ENCODE measurements at regions not wholly inside any gene's neighbourhood (a gene's known extent, or its start where the extent isn't known, plus 50 kb on each side); places are given as distances from the start of the nearest gene placed in this dataset.

- no peak for DNase-seq (ENCODE audit: low read depth)
Observed at GRCh38 chr10:52645187-52645758, 127.3 kb downstream of the MBL2 start.

GRCh38 chr10:52649511-52649910 is 123.1 kb downstream of the MBL2 start:
- no peak for DNase-seq (ENCODE audit: low read depth)

DNA sequence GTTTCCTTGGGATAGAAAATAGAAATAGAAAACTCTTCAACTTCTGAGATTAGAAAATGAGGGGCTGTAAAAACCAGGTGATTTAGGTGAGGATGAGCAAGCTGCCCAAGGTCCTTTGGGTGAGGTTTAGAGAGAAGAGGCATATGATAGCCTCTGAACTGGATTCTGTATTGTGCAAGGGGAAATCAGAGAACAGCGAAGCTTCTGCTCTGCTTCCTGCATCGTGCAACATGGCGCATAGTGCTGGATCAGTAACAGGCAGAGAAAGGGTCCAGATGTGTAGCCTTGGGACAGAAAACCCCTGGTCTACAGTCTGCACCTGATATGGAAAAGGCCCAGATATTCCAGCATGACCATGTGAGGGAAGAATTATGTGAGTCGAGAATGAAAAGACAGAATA is 121.7 kb downstream of the MBL2 start:
- DNase-seq (ENCODE audit: low read depth) = no peak

DNA sequence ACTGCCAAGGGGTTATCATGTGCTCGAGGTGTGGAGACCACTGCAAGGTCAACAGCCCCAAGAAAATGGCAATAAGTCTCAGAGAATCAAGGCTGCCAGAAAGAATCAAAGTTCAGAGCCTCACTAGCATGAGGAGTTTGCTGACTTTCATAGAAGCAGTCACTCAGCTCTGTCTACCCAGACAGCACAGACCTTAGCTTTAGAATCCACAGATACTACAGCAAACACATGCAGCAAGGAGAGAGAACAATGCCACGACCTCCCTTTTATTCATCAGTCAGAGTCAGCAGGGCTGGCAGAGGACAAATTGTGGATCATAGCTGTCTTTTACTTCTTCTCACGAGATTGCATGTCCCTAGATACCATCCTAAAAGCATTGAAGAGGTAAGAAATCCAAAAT is 121.3 kb downstream of the MBL2 start:
- DNase-seq (ENCODE audit: low read depth) = no peak

- no peak for DNase-seq (ENCODE audit: low read depth)
Observed at GRCh38 chr10:52652431-52653262, 119.9 kb downstream of the MBL2 start.

GRCh38 chr10:52653263-52653909 is 119.2 kb downstream of the MBL2 start:
- DNase-seq (ENCODE audit: low read depth) = no peak

DNA sequence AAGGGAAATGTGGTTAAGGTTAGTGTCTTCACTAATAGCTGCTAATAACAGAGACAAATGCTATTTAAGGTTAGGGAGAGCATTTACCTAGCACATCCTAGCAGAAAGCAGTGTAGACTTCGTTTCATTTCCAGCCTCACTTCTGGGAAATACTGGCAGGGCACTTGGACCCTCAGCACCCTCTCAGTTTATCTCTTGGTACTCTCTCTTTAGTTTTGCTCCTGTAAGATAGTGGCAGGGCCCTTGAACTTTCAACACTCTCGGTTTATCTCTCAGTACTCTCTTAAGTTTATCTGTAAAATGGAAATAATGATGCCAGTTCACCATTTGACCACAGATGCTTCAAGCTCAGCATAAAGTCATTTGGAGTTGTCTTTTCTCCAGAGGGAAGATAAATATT is 118.4 kb downstream of the MBL2 start:
- no peak for DNase-seq (ENCODE audit: low read depth)

DNA sequence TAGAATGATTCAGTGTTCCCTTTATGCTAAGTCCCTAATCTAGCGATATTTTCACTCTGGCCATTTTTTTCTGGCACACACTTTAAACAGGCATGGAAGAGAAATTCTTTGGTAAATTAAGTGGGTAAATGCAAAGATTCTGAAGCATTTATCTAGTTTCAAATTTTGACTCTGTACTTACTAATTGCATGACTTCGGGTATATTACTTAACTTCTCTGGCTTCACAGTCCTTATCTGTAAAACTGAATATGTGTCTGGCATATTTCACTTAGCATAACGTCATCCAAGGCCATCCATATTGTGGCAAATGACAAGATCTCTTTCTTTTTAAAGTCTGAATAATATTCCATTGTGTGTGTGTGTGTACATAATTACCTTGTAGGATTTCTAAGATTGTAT is 114.5 kb downstream of the MBL2 start:
- no peak for DNase-seq (ENCODE audit: low read depth)

- DNase-seq (ENCODE audit: low read depth) = no peak
Observed at GRCh38 chr10:52659085-52659484, 113.5 kb downstream of the MBL2 start.

DNA sequence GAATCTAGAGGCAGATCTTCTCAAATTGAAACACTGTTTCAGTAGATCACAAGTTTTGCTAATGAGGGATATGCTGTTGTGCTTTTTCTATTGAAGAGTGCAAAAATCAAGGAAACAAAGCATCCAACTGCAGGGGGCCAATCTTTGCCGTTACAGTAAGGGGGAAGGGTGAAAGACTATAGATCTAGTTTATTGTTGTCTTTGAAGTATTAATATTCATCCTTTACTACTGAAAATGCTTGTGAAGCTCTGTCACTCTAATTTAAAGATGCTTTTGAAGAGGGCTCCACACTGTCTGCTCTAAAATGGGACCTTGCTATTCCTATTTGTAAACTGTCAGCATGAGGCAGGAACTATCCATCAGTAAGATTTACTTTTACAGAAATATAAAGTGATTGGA is 110.3 kb downstream of the MBL2 start:
- no peak for DNase-seq (ENCODE audit: low read depth)

- DNase-seq (ENCODE audit: low read depth) = no peak
Observed at GRCh38 chr10:52663161-52663560, 109.4 kb downstream of the MBL2 start.

- no peak for DNase-seq (ENCODE audit: low read depth)
Observed at GRCh38 chr10:52664629-52665028, 108.0 kb downstream of the MBL2 start.

DNA sequence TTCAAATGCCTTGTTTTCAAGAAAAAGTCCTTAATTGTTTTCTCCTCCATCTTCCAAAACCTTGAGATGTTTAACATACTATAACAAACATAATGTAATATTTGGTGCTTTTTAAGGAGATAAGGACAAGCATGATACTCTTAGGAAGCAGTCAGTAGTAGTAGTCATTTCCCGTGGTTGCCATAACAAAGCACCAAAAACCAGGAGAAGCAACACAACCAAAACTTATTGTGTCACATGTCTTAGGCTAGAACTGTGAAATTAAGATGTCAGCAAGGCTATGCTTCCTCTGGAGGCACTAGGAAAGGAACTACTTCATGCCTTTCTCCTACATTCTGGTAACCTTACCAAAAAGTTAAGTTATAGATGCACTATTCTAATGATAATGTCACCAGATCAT is 106.8 kb downstream of the MBL2 start:
- DNase-seq (ENCODE audit: low read depth) = no peak

- DNase-seq (ENCODE audit: low read depth) = no peak
Observed at GRCh38 chr10:52666931-52667330, 105.7 kb downstream of the MBL2 start.

DNA sequence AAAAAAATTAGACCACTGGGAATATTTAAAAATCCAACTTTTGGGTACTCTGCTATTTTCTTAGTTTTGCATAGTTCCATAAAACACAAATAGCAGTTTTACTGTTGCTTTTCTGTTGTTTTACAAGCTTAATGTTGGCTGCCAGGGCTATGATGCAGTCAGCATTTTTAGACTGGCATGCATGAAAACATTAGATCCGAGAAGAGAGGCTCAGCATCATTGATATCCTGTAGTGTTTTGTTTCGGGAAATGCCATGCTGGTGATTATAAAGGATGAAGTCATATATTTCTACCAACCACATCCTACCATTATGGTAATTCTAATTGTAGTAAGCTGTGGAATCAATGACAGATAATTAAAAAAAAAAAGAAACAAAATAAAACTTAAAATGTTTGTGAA is 104.6 kb downstream of the MBL2 start:
- DNase-seq (ENCODE audit: low read depth) = no peak

DNA sequence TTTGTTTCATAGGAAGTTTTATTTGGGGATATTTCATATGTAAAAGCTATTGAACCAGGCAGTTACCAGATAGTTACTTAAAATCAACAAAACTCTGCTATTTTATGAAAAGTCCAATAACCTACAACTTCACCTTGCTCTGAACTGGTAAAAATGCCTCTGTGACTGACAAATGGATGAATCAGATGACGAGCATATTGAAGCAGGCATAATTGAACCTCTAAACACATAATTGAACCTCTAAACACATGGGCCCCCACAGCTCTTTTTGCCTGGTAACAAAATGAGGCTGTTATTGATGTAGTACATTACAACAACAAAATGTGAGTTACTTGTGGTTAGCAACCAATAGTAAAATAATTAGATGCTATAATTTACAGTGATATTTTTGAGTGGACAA is 99.7 kb downstream of the MBL2 start:
- DNase-seq (ENCODE audit: low read depth) = no peak

GRCh38 chr10:52673468-52673867 is 99.1 kb downstream of the MBL2 start:
- no peak for DNase-seq (ENCODE audit: low read depth)

- no peak for DNase-seq (ENCODE audit: low read depth)
Observed at GRCh38 chr10:52674474-52674873, 98.1 kb downstream of the MBL2 start.

- no peak for DNase-seq (ENCODE audit: low read depth)
Observed at GRCh38 chr10:52677086-52677485, 95.5 kb downstream of the MBL2 start.

DNA sequence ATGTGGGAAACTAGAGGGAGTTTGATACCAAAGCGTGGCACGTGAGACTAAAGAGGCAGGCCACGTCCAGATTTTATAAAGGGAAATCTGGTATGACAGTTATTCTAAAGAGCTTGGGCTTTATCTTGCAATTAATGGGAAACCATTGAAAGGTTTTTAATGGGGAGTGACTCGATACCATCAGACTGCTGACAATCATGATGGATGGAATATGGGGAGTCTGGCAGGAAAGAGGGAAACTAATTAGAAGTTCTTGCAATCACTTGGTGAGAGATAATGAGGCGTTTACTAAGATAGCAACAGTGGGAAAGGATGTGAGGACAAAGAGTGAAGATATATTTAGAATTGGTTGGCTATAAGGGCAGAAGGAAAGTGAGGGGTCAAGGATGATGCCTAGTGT is 94.0 kb downstream of the MBL2 start:
- DNase-seq (ENCODE audit: low read depth) = no peak

GRCh38 chr10:52679117-52679516 is 93.5 kb downstream of the MBL2 start:
- no peak for DNase-seq (ENCODE audit: low read depth)

- no peak for DNase-seq (ENCODE audit: low read depth)
Observed at GRCh38 chr10:52682766-52683165, 89.8 kb downstream of the MBL2 start.

- DNase-seq (ENCODE audit: low read depth) = no peak
Observed at GRCh38 chr10:52683776-52684175, 88.8 kb downstream of the MBL2 start.

Measured in HS-27A (cell line).